HCT116 (cell line): ENCODE measurements at regions not wholly inside any gene's neighbourhood (a gene's known extent, or its start where the extent isn't known, plus 50 kb on each side); places are given as distances from the start of the nearest gene placed in this dataset.

Experiments
- ELF1 ChIP-seq: IDR thresholded peaks from 2 replicates; pipeline ENCODE4 v1.6.1; 2012; ENCODE audit warnings: low read depth, borderline replicate concordance
- POLR2AphosphoS5 ChIP-seq: IDR thresholded peaks from 2 replicates; pipeline ENCODE4 v1.6.1; 2011; ENCODE audit warnings: mild to moderate bottlenecking, low read depth, low read length, moderate library complexity

GRCh38 chr20:51140671-51141070 is 117.8 kb upstream of the KCNG1 start:
- no peak for TF ChIP-seq POLR2AphosphoS5
- TF ChIP-seq ELF1: no peak
